ENCODE measurements at regions not wholly inside any gene's neighbourhood (a gene's known extent, or its start where the extent isn't known, plus 50 kb on each side); places are given as distances from the start of the nearest gene placed in this dataset.

- TF ChIP-seq CTCF (IDR thresholded peaks at IDR 0.05) (no peak), POLR2A (IDR thresholded peaks at IDR 0.05) (no peak), POLR2AphosphoS5 (IDR thresholded peaks at IDR 0.05) (no peak)
Observed at GRCh38 chr15:58357529-58358476, 74.0 kb upstream of the LIPC start.
